Heart left ventricle (tissue), 16 donors: ENCODE measurements at regions not wholly inside any gene's neighbourhood (a gene's known extent, or its start where the extent isn't known, plus 50 kb on each side); places are given as distances from the start of the nearest gene placed in this dataset.

Source experiments
- ATAC-seq, 4 donors: fragments of 200-7000 bp; cut with Tn5 transposase; one replicate each; pipeline ENCODE4 v1.9.1; 2020 to 2022; ENCODE audit warnings: moderate library complexity in 4 of 4, mild to moderate bottlenecking in 3 of 4, moderate number of reproducible peaks in 1 of 4
- DNase-seq, 5 donors: peaks; one replicate each; pipeline ENCODE4 v3.0.0-alpha.2; 2020
- H3K27ac ChIP-seq, 12 donors: fragments of 200-600 bp; sonication (generic) in 4 of 12; one replicate each; pipeline versions ENCODE4 v1.5.0 to v1.8.0; 2016 to 2022; ENCODE audit warnings: mild to moderate bottlenecking in 2 of 12
- H3K27me3 ChIP-seq, 9 donors: fragments of 200-600 bp; sonication (generic) in 2 of 9; one replicate each; pipeline versions ENCODE4 v1.5.1 to v1.8.0; 2016 to 2022; ENCODE audit warnings: mild to moderate bottlenecking in 3 of 9
- H3K36me3 ChIP-seq, 9 donors: fragments of 200-600 bp; sonication (generic) in 2 of 9; one replicate each; pipeline versions ENCODE4 v1.5.0 to v1.8.0; 2018 to 2022; ENCODE audit warnings: mild to moderate bottlenecking in 2 of 9
- H3K4me1 ChIP-seq, 12 donors: fragments of 200-600 bp; sonication (generic) in 4 of 12; one replicate each; pipeline versions ENCODE4 v1.5.0 to v1.8.0; 2016 to 2022; ENCODE audit warnings: mild to moderate bottlenecking in 3 of 12
- H3K4me3 ChIP-seq, 12 donors: fragments of 200-600 bp; sonication (generic) in 4 of 12; one replicate each; pipeline versions ENCODE4 v1.5.0 to v1.8.0; 2017 to 2022; ENCODE audit warnings: mild to moderate bottlenecking in 9 of 12, moderate library complexity in 4 of 12
- H3K9me3 ChIP-seq, 12 donors: fragments of 200-600 bp; sonication (generic) in 4 of 12; one replicate each; pipeline versions ENCODE4 v1.5.0 to v1.8.0; 2016 to 2022; ENCODE audit warnings: mild to moderate bottlenecking in 1 of 12
- CTCF ChIP-seq, 12 donors: fragments of 200-600 bp; sonication (generic) in 4 of 12; IDR thresholded peaks; one replicate each; pipeline versions ENCODE4 v1.5.0 to v1.8.0; 2018 to 2022; ENCODE audit warnings: antibody characterized with exemption in 12 of 12, mild to moderate bottlenecking in 5 of 12
- POLR2A ChIP-seq, 2 donors: fragments of 450-650 bp; IDR thresholded peaks; one replicate each; pipeline ENCODE4 v1.6.1; 2017; ENCODE audit warnings: antibody characterized with exemption in 2 of 2, mild to moderate bottlenecking in 2 of 2, moderate library complexity in 2 of 2
- WGBS, 4 donors: extraction: QIAGEN DNeasy Blood & Tissue Kit in 2 of 4; methylation state at CpG; one replicate each; pipeline versions ENCODE4 v1.1.5 to v1.1.7; 2013 to 2018; 5-methylcytosine and 5-hydroxymethylcytosine counted together
- intact Hi-C, 10 donors: fragments of 100-400 bp; cut with DNase I; formaldehyde crosslinking; loops; one replicate each; pipeline versions ENCODE4 v1.11.1 to v1.14.2; 2022
- donor health status: ischemic (EF 13 %, LVEDD 7.1; RV severe dilation, severe dysfunction).
- donor health status: healthy with polysubstance abuse.
- donor health status: DM: no; HTN: yes; CAD: no.
- donor health status: DM: no; HTN: no; CAD: no.
- donor health status: ischemic (EF 25% LVEDD 6.9; RV normal size, moderate dysfunction).
- donor health status: ischemic (EF 25% LVEDD 5.7; RV mildly dilated, moderate dysfunction).
- donor health status: healthy.
- donor health status: DM: yes; HTN: yes; CAD: no.
- donor health status: ischemic (EF 35%, LVEDD 5.7; RV mildly dilated, moderate dysfunction).
- donor health status: nonischemic (EF 11% LVEDD 7.7; RV severe dilation, severe dysfunction).
- donor health status: DM: yes; HTN: yes; CAD: no.
- donor health status: PGD.
- donor health status: ischemic (EF 29% LVEDD 5.4; RV normal size, mild dysfunction).
- donor health status: nonischemic (EF 23%, LVEDD 6.1; RV moderate dilation, normal function).

- no peak for TF ChIP-seq POLR2A (IDR thresholded peaks at IDR 0.05)
- no peak for TF ChIP-seq CTCF (IDR thresholded peaks at IDR 0.05)
- no peak for ATAC-seq
- no peaks in the 10 kb centered on the region for H3K36me3 ChIP-seq
- no peak for DNase-seq
- WGBS, 4 donors = 63 to 75% (median 72%) methylated on average over 3 of the region's 3 CpGs
- intact Hi-C loops = no loop called here
- no peaks in the 10 kb centered on the region for H3K4me1 ChIP-seq
- H3K27me3 ChIP-seq = peaks cover 0 to 8% (median 0%) of the 10 kb centered on the region in 9 donors
- H3K9me3 ChIP-seq = peaks cover 0 to 5% (median 0%) of the 10 kb centered on the region in 12 donors
- no peak overlapping the region for H3K27ac ChIP-seq
- no peak overlapping the region for H3K4me3 ChIP-seq
These were observed 80.2 kb upstream of the NTM start for GRCh38 chr11:131290185-131290584.

- intact Hi-C loops = no loop called here
- H3K4me3 ChIP-seq = no peak overlapping the region
- DNase-seq (no peak), ATAC-seq (no peak)
- H3K4me1 ChIP-seq = no peaks in the 10 kb centered on the region
- H3K27me3 ChIP-seq = peaks cover 0 to 21% (median 0%) of the 10 kb centered on the region in 9 donors
- TF ChIP-seq POLR2A (IDR thresholded peaks at IDR 0.05) = no peak
- no peak for TF ChIP-seq CTCF (IDR thresholded peaks at IDR 0.05)
- WGBS, 4 donors = 74 to 86% (median 76%) methylated on average over 5 of the region's 5 CpGs
- H3K27ac ChIP-seq = no peak overlapping the region
- peaks cover 0 to 5% (median 0%) of the 10 kb centered on the region in 12 donors for H3K9me3 ChIP-seq
- H3K36me3 ChIP-seq = no peaks in the 10 kb centered on the region
These were observed 74.4 kb upstream of the NTM start for GRCh38 chr11:131295986-131296385.

GRCh38 chr11:131297441-131297840, 73.0 kb upstream of the NTM start:
- H3K27me3 ChIP-seq = peaks cover 0 to 27% (median 0%) of the 10 kb centered on the region in 9 donors

More at GRCh38 chr11:131297441-131297840, 73.0 kb upstream of the NTM start:
- Histone ChIP-seq H3K4me1 (no peaks in the 10 kb centered on the region), H3K27ac (no peak overlapping the region), H3K9me3 (peaks cover 0 to 5% (median 0%) of the 10 kb centered on the region in 12 donors), H3K36me3 (no peaks in the 10 kb centered on the region), H3K4me3 (no peak overlapping the region)
- no peak for TF ChIP-seq POLR2A (IDR thresholded peaks at IDR 0.05)
- no peak for TF ChIP-seq CTCF (IDR thresholded peaks at IDR 0.05)
- no peak for DNase-seq
- ATAC-seq = no peak
- intact Hi-C loops = no loop called here
- WGBS, 4 donors = 79 to 85% (median 83%) methylated on average over 6 of the region's 6 CpGs
